Right lobe of liver (tissue), 4 donors: ENCODE measurements at regions not wholly inside any gene's neighbourhood (a gene's known extent, or its start where the extent isn't known, plus 50 kb on each side); places are given as distances from the start of the nearest gene placed in this dataset.

Experiments used
- POLR2A ChIP-seq: fragments of 450-650 bp; IDR thresholded peaks from one replicate; pipeline ENCODE4 v1.6.1; 2017; ENCODE audit warnings: antibody characterized with exemption, mild to moderate bottlenecking
- TF ChIP-seq, protein P1 (sequence below), 4 donors: fragments of 200-600 bp in 3 of 4; fragments of 450-650 bp in 1 of 4; IDR thresholded peaks; one replicate each; pipeline versions ENCODE4 v1.5.1 to v1.8.0; 2016 to 2022; ENCODE audit warnings: antibody characterized with exemption in 4 of 4, mild to moderate bottlenecking in 2 of 4
- donor health status: DM: no; HTN: no; CAD: no.
- donor health status: DM: no; HTN: no; CAD: no.
- donor health status: DM: no; HTN: yes; CAD: no.

DNA sequence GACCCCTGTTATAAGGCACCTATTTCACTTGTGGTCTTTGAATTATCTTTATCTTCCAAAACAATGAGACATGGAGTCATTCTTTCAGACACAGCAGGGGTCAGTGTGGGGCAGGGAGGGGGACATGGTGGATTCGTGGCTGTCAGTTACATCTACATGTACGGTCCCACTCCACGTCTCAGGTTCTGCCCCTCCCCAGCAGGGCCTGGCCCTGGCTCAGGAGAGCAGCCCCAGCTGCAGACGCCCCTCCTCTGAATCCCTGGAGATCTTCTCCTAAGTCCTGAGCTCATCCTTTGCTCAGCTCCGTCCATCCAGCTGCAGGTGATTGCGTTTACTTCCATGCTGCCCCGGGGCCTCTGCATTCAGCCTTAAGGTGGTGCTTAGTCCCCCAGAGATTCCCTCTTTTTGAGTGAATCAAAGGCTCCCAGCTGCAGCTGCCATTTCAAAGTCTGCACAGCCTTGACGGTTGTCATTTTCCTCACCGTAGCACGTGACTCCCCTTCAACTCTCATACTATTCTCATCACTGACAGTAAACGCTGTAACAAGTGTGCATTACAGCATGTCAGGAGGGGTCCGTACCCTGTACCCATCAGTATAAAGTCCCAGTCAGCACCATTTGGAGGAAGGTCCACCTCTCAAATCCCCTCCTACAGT lies 113.4 kb upstream of the TCERG1L start:
- TF ChIP-seq, protein P1, sequence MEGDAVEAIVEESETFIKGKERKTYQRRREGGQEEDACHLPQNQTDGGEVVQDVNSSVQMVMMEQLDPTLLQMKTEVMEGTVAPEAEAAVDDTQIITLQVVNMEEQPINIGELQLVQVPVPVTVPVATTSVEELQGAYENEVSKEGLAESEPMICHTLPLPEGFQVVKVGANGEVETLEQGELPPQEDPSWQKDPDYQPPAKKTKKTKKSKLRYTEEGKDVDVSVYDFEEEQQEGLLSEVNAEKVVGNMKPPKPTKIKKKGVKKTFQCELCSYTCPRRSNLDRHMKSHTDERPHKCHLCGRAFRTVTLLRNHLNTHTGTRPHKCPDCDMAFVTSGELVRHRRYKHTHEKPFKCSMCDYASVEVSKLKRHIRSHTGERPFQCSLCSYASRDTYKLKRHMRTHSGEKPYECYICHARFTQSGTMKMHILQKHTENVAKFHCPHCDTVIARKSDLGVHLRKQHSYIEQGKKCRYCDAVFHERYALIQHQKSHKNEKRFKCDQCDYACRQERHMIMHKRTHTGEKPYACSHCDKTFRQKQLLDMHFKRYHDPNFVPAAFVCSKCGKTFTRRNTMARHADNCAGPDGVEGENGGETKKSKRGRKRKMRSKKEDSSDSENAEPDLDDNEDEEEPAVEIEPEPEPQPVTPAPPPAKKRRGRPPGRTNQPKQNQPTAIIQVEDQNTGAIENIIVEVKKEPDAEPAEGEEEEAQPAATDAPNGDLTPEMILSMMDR (IDR thresholded peaks at IDR 0.05), result no peak
- TF ChIP-seq POLR2A, result no peak
